ENCODE measurements at regions not wholly inside any gene's neighbourhood (a gene's known extent, or its start where the extent isn't known, plus 50 kb on each side); places are given as distances from the start of the nearest gene placed in this dataset.
"Not testable (repeated sequence)": the region's sequence is repeated elsewhere in the genome, so short reads cannot be mapped to it uniquely, and the experiment has no call there.

- DNase-seq (ENCODE audit: low read depth): no peak
Measured at GRCh38 chr2:215744514-215744913, 268.8 kb downstream of the MREG start.

- DNase-seq (ENCODE audit: low read depth): no peak
Measured at GRCh38 chr2:215743066-215743465, 270.3 kb downstream of the MREG start.

DNA sequence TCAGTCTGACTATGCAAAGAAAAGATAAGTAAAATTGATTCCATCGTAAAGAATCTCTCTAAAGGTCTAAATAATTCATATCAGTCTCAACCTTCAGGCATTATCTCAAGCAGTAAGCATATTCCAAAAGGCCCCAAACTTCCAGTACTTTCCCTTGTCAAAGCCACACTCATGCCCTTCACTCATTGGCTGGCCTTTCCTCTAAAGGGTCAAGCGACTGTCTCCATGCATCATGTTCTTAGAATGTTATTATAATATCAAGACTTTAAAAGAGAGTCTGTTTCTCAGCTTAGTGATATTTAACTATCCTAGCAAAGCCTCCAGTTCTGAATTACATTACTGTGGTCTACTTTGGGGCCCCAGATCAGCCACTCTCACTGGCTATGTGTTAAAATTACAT, 271.3 kb downstream of the MREG start:
- DNase-seq (ENCODE audit: low read depth): no peak

DNA sequence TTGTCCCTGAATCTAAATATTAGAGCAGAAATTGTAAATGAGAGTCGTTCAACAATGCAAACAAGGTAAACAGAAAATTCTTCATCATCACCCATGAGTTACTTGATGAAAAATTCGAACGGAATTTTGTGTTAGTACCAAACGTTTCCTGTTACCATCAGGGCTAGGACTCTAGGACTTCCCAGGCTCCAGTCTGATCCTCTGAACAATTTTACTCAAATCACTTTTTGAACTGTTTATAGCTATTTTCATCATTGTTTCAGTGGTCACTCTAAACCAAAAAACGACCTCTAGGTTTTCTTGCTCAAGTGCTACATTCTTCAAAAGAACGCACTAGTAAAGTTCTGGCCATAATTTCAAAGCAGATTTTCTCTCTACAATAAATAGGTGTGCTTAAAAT, 273.3 kb downstream of the MREG start:
- peak; percentile 27 for DNase-seq (ENCODE audit: low read depth)

DNA sequence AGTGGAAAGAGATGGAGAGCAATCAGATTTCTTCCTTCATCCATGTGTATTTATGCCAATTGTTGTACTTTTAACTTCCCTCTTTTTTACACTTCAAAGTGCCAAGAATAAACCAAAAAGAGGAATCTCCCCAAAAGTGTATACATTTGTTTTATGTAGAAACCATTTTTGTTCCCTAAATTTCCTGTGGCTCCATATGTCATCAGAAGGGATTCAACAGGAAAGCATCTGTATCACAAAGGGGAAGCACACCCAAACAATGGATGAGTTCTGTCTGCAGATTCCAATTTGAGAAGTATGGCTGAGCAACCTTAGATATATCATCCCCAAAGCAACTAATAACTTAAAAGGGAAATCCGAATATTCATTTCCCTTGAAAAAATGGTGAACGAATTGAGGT, 275.0 kb downstream of the MREG start:
- no peak for DNase-seq (ENCODE audit: low read depth)

DNA sequence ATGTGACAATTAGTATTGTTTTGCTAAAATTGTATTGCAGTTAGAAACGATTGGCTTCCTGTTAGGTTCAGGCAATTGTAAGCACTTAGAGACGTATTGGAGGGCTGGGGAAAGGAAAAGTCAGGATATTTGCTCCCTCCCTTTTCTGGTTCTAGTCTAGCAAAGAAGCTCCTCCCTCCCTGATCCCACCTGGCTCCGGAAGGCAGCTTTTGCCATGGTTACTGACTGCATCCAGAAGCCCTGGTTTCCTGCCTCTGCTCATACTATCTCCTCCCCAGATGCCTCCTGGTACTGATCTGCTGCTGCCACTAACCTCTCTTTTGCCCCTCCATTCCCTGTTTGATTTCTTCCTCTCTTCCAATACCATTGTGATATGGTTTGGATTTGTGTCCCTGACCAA, 275.9 kb downstream of the MREG start:
- no peak for DNase-seq (ENCODE audit: low read depth)

- peak; percentile 74 for DNase-seq (ENCODE audit: low read depth)
Measured at GRCh38 chr2:215736653-215737290, 276.6 kb downstream of the MREG start.

DNA sequence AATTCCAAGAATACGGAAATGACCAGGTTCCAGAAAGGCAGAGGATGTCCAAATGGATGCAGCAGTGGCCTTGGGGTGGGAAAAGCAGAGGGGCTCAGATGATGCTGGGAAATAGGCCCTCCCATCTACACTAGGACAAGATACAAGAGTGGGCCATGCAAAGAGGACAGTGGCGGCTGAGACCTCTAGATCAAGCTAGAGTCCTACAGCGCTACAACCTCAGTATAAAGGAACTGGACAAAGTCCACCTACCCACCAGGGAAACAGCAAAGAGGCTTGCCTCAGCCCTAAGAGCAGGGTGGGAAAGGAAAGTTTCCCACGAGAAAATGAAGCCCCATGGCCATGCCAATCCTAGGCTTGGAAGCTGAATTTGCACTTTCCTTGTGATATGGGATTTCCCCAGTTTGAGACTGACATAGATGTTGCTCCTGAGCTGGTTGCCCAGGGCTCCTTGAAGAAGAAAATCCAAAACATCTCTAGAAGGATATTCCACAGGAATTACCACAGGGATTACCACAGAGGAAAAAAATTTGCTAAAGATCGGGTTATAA, 282.2 kb downstream of the MREG start:
- DNase-seq (ENCODE audit: low read depth): no peak

DNA sequence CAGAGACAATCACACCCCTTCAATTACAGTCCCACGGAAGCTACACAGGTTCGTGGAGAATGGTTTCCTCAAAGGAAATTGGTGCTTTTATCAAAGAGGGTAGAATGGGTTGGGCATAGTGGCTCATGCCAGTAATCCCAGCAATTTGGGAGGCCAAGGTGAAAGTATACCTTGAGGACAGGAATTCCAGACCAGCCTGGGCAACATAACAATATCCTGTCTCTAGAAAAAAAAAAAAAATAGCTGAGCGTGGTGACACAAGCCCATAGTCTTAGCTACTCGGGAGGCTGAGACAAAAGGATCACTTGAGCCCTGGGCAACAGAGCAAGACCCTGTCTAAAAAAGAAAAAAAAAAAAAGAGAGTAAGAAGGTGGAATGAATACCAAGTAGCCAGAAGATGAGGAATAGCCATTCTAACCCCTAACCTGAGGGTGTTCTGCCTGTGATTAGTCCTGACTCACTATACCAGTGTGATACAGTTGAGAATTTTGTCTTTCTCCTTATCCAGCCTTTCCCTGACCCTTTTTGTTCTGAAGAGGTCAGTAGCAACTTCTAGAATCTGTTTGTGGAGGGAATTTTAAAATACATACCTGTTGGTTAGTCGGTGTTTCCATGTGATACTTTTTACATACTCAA, 283.2 kb downstream of the MREG start:
- peak; percentile 55 for DNase-seq (ENCODE audit: low read depth)

- peak; percentile 82 for DNase-seq (ENCODE audit: low read depth)
Measured at GRCh38 chr2:215728504-215729065, 284.8 kb downstream of the MREG start.

DNA sequence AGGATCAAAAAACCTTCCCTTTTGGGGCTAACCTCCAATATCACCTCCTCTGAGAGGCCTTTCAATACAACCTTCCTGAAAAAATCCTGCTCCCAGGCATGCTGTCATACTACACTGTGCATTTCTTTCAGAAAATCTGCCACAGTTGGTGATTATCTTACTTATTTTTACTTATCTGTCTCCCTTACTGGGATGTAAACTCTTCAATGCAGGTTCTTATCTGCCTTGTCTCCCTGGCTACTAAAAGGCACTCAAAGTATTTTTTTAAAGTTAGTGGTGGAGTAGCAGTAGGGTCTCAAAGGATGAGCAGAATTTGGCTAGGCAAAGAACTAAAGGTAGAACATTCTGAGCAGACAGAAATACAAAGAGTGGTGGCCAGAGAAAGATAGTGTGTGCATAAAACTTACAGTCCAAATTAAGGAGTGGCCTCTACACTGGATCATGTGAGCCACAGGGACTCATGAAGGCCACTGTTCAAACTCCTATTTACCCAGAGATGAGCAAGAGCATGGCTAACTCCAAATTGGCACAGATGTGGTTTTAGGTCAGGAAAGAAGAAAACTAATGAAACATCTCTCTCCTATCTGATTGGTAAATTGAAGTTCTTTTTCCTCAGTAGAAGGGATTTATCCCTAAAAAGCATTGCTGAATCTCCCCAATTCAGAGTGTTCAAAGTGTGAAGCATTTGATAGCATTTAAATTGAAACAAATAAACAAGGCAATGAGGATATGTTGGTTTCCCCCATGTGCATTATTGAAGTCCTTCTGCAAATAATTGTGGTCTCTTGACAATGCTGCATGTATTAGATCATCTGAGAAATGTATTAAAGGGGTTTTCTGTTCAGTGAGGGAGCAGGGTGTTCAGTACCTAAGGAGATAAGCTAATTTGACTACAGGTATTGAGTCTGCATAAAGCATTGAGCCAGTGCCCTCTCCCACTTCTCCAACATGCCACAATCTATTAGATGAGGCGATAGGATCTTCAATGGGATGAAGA, 285.5 kb downstream of the MREG start:
- DNase-seq (ENCODE audit: low read depth): peak; percentile 55

GRCh38 chr2:215726070-215726469, 287.3 kb downstream of the MREG start:
- no peak for DNase-seq (ENCODE audit: low read depth)

GRCh38 chr2:215724146-215724545, 288.3 kb upstream of the FN1 start:
- DNase-seq (ENCODE audit: low read depth): peak; percentile 28

- no peak for DNase-seq (ENCODE audit: low read depth)
Measured at GRCh38 chr2:215723631-215724011, 287.8 kb upstream of the FN1 start.

GRCh38 chr2:215722986-215723630, 287.2 kb upstream of the FN1 start:
- DNase-seq (ENCODE audit: low read depth): no peak

- no peak for DNase-seq (ENCODE audit: low read depth)
Measured at GRCh38 chr2:215722125-215722524, 286.3 kb upstream of the FN1 start.

DNA sequence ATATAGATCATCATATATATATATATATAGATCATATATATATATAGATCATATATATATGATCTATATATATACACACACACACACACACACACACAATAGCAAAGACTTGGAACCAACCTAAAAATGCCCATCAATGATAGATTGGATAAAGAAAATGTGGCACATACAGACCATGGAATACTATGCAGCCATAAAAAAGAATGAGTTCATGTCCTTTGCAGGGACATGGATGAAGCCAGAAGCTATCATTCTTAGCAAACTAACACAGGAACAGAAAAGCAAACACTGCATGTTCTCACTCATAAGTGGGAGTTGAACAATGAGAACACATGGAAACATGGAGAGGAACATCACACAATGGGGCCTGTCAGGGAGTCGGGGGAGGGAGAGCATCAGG, 285.6 kb upstream of the FN1 start:
- not testable (repeated sequence) for DNase-seq (ENCODE audit: low read depth)

GRCh38 chr2:215718890-215719289, 283.0 kb upstream of the FN1 start:
- DNase-seq (ENCODE audit: low read depth): no peak

DNA sequence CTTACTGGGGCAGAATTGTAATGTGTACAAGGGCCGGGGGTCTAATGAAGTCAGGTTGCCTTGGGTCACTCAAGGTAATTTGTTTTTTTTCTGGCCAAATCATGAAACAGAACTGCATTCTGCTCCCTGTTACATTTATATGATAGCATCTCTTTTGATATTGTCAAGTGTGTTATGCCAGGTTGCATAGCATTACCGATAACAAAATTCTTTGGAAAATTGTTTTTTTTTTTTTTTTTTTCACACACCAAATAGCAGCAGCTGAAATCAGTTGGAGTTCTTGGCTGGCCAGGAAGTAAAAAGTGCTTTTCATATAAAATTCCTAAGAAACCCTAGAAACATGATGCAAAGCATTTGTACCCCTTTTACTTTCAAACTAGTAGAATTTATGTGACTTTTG, 282.6 kb upstream of the FN1 start:
- DNase-seq (ENCODE audit: low read depth): no peak

- no peak for DNase-seq (ENCODE audit: low read depth)
Measured at GRCh38 chr2:215717501-215718381, 281.9 kb upstream of the FN1 start.

DNA sequence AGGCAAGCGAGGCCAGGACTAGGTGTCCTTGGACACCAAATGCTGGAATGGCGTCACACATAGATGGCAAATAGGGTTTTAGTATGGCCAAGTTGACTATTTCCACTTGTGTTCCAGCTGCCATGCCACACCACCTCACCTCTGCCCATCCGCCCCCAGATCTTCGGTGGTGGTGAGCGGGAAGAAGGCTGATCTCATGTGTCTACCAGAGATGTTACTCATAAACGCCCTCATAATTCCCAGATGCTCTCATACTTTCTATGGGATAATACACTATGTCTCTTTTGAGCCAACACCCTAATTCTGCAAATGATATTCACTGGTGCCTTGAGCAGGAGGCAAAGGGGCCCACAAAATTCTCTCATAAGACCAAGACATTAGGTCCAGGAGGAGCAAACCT, 281.1 kb upstream of the FN1 start:
- DNase-seq (ENCODE audit: low read depth): peak; percentile 12
